NCI-H748 (cell line): ENCODE measurements at regions not wholly inside any gene's neighbourhood (a gene's known extent, or its start where the extent isn't known, plus 50 kb on each side); places are given as distances from the start of the nearest gene placed in this dataset.

Source experiments
- DNase-seq: peaks from one replicate; lab custom pipeline; 2025; ENCODE audit not compliant: unreplicated experiment; lab: John Stamatoyannopoulos, UW

DNA sequence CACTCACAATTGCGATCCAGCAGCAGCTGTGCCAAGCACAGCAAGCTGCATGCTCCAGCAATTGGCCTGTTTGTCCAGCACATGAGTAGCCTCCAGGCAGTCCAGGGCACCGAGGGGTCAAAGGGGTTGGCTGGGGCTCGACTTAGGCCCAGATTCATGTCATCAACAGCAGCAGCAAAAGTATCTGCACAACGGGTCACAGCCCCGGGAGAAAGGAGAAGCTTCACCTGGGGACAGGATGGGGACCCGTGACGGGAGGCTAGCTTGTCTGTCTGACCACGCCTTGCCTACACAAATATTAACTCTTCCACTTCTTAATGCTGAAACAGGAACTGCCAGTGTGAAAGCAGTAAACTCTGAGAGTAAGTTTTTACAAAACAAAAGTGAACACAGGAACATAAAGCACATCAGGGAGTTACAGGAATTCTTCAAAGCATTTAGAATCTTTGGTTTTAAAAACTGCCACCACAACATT lies 191.2 kb downstream of the PIK3R1 start:
- peak; percentile 69 for DNase-seq

DNA sequence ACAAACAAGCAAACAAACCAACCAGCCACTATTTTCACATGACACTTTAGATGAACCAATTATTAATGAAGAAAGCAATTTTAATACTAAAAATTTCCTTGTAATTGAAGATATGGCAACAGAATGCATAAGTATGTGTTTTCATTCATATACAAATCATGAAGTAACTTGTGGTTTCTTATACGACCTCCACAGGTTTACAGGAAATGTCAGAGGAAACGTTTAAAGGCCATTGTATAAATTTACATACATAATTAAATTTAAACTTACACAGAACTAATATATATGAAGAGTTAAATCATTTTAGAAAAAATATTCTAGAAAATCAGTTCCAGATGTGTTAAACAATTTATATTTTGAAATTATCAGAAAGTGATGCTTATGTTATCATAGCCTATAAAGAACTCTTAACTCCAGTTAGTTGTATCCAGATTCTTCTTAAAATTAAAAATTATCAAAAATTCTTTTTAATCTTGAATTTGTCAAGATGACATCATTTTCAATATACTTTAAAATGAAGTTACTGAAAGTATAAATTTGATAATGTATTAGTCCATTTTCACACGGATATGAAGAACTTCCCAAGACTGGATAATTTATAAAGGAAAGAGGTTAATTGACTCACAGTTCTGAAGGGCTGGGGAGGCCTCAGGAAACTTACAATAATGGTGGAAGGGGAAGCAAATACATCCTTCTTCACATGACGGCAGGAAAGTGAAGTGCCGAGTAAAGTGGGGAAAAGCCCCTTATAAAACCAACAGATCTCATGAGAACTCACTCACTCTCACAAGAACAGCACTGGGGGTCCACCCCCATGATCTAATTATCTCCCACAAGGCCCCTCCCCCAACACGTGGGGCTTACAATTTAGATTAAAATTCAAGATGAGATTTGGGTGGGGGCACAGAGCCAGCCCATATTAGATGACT lies 192.0 kb downstream of the PIK3R1 start:
- DNase-seq: no peak

DNA sequence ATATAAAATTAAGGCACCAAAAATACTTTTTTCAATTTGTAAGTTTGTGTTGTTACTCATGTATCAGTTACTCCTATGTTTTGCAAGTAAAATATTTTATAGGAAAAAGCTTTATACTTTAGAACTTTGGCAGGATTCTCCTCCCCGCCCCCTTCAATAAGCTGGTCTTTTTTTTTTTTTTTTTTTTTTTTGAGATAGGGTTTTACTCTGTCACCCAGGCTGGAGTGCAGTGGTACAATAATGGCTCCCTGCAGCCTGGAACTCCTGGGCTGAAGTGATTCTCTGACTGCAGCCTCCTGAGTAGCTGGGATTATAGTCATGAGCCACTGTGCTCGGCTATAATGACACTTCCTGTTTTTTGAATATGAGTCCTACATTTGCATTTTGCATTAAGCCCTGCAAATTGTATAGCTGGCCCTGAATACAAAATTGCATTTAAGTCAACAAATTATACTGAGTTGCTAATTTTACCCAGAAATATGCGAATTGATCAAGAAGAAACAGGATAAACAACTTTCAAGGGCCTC lies 192.9 kb downstream of the PIK3R1 start:
- no peak for DNase-seq

DNA sequence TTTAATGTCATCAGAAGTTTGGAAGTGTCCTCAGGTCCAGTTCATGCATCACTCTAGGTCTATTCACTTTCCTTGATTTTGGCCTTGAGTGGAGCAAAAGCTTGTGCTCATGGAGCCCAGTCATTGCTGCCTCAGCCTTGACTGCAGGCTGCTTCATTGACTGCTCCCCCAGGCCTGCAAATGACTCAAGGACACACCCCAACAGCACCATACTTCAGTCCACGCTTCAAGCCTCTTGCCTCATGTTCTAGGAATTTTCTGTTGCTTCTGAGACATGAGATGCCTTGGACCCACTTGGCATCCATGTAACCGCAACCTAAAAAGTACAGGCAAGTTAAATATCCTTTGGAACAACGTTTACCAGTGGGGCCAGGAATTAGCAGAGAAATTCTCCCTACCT lies 193.7 kb downstream of the PIK3R1 start:
- no peak for DNase-seq

DNA sequence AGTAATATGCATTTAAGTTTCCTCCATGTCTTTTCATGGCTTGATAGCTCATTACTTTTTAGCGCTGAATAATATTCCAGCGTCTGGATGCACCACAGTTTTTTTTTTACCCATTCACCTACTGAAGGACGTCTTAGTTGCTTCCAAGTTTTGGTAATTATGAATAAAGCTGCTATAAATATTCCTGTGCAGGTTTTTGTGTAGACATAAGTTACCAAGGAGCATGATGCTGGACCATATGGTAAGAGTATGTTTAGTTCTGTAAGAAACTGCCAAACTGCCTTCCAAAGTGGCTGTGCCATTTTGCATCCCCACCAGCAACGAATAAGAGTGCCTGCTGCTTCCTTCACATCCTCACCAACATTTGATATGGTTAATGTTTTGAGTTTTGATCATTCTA lies 195.6 kb downstream of the PIK3R1 start:
- no peak for DNase-seq

DNA sequence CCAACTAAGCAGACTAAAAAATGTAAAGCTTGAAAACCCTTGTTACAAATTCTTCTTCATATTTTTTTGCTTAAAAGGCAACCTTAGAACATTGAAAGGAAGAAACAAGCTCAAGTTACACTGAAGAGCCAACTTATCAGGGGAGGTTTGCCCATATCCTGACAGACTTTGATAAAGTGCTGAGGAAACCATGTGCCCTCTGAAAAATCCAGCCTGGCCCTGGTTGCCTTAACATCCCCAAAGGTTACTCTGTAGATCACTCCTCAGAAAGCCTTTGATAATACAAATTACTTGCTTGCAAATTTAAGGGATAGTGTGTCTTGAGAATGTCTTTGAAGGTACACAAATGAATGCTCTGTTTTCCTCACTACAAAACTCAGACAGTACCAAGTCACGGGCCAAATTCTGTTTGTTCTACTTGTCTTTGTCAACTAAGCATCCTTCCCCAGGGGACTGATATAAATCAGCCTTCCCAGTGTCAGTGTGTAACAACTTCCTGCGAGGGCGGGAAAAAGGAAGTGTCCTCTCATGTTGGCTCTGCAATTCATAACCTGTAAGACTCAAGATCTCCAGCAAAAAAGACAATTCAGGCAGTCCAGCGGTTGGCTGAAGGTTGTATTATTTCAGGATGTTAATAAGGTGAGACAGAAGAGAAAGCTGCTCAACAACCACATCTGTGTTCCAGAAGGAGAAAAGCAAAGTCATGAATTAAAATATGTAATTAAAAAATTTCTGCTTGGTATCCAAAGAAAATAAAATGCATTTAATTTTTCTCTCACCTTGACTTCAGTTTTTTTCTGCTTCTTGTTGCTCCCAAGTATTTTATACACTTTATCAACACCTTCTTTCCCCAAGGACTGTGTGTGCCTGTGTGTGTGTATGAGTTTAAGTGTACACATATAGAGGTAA lies 199.9 kb downstream of the PIK3R1 start:
- DNase-seq: peak; percentile 18

DNA sequence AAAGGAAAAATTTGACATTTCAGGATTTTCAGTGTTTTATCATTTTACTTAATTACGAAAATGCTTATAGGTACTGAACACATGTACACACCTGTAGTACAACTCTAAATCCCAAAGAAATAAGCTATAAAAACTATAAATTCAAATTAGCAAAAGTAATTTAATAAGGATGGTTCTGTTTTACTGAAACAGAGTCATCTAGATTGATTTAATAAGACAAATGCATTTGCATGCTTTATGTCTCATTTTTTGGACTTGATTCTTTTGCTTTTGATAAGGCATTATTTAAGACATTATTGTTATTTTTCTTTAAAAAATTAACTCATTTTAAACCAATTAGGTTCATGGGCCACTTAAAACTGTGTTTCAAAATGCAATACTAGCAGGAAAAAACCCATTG lies 201.2 kb downstream of the PIK3R1 start:
- no peak for DNase-seq

DNA sequence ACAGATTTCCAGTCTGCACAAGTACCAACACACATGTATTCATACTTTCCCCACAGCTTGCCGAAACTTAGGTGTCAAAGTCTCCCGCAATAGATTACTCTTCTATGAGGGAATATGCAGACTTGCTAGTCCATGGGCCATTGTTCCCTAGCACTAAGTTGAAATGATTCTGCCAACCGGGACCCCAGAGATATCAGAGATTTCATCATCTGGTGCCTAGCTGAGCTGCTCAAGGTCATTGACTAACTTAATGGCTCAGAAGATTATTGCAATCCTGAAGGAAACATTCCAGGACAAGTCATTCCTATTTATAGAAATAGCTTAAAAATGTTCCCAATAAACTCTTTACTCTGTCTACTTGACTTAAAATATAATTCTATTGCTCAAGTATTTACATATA lies 202.6 kb downstream of the PIK3R1 start:
- no peak for DNase-seq

DNA sequence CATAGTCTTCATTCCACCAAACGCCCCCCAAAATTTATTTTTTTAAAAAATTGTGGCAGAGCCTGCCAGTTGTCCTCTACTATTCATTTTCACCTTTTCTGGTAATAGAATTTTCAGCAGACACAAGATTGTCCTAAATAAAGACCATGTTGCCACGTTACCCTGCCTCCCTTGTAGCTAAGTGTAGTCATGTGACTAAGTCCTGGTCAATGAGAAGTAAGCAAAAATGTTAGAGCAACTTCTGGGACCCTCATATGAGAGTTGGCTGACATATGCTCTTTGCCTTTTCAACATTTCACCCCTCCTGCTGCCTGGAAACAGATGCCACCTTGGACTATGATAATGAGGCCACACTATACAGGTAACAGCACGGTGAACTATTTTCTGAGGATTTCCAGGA lies 203.1 kb downstream of the PIK3R1 start:
- no peak for DNase-seq

DNA sequence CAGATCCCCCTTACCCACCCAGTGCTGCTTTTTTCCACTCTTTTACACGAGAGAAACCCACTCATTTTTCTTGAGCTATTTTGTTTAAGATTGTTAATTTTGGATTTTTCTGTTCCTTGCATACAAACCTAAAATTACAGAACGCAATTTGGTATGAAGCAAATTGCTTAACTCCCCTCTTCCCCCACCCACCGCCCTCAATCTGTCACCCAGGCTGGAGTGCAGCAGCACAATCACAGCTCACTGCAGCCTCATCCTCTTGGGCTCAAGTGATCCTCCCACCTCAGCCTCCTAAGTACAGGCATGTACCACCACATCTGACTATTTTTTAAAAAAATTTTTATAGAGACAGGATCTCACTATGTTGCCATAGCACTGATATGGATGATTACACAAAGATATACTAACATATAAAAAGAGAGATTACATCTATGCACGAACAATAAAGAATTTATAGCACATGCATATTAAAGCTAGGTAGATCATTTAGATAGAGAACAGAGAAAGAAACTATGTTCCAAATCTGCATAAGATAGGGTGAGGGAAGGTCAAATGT lies 203.6 kb downstream of the PIK3R1 start:
- DNase-seq: no peak

DNA sequence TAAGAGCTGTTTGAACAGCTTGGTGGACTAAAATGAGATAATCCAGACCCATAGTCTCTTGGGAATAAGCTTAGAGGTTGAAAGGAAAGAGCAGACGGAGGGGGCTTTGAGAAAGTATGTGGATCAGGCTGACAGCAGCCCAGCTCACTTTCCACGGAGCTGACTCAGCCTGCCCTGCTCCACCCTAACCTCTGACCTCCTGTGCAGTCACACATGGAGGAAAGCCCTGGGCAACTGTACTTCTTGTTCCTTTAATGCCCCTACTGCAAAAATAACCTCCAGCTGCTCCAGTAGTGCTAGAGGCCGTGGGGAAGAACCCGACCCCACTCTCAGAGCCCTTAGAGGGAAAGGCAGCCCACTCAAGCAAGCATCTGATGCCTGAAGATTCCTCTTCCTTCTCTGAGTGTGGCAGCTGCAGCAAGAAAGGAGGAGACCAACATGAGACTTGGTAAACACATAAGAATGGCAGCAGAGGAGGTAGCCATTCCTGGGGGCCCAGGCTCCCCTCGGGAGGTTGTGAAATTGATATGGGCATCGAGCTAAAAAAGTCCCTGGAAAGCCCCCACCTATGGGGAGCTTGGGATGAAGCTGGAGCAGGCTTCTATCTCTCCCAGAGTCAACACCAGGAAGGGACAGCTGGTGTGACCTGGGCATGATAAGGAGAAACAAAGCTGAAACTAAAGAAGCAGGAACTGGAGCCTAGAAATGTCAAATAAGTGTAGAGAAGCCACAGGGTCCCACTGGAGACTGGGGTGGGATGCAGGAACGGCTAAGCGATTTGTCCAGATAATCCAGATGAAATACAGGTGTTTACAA lies 204.3 kb downstream of the PIK3R1 start:
- DNase-seq: no peak

DNA sequence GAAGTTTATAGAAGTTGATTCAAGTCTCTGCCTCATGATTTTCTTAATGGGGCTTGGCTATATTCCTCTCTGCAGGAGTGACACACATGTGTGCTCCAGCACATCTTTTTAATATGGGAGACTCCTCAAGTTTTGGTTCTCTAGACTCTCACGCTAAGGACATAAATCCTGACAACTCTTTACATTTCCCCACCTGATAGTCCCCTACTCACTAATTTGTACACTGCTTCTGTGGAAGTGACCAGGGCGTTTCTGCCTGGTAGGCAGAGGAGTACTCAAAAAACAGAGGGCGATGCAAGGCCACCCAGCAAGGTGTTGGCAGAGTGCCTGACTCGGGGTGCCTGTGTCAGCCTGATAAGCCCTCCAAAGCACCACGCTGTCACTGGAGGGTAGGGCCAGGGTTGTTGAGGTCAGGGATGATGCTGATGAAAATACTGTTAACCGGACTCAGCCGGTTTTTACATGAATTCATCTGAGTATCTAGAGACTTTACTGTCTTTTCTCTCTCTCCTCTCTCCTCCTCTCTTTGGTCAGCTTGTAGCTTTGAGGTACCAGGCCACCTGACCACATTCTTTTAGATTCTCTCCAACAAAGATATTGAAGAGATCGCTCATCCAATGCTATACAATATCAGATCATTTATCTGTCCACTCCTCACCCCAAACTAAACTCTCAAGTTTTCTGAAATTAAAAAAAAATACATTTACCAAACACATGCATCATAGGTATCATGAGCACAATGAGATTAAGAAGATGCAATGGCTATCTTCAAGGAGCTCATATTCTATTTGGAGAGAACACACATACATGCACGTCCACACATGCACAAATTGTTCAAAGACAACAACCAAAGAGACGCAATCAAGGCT lies 205.2 kb downstream of the PIK3R1 start:
- no peak for DNase-seq

DNA sequence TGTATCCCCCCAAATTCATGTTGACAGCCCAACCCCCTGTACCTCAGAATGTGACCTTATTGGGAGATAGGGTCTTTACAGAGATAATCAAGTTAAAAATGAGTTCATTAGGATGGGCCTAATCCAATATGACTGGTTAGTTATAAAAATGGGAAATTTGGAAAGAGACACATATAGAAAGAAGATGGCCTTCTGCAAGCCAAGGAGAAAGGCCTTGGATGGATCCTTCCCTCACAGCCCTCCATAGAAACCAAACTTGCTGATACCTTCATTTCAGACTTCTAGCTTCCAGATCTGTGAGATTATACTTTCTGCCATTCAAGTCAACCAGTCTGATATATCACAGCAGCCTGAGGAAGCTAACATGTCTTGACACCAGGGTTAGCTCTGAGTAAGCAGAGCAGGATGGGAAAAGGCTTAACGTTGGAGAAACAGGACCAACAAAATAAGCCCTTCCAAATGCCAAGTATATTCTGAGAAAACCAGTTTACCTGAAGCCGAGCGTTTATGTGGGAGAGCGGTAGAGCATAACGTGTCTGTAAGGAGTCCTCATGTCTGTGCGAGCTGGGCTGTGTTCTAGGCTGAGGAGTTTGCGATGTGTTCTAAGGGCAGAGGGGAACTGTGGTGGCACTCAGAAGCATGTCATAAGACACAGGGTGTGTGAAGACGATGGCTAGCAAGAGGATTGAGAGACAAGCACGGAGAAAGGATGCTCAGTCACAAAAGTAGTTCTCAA lies 206.1 kb downstream of the PIK3R1 start:
- no peak for DNase-seq

DNA sequence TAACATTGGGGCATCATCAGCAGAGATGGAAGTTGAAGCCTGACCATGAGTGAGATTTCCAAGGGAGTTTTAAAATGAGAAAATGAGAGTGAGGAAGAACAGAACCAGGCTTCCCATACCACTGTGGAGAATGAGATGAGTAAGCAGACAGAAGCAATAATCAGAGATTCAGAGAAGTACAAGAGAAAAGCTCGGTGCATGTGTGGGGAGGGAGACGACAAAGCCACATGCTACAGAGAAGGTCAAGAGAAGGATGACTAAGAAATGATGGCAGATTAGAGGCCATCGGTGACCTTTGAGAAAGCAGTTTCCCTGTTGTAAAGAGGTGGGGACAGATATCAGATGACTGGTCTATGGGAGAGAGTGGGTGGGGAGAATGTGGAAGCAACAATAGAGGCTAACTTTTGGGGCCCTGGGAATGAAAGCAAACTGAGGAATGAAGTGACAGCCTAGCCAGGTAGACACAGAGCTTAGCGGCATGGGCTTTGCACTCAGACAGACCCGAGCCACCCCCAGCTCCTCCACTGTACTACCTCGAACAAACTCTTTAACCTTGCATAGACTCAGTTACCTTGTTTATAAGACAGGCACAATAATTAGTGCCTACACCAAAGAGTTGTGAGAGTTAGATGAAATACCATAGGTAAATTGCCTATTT lies 207.7 kb downstream of the PIK3R1 start:
- DNase-seq: no peak

DNA sequence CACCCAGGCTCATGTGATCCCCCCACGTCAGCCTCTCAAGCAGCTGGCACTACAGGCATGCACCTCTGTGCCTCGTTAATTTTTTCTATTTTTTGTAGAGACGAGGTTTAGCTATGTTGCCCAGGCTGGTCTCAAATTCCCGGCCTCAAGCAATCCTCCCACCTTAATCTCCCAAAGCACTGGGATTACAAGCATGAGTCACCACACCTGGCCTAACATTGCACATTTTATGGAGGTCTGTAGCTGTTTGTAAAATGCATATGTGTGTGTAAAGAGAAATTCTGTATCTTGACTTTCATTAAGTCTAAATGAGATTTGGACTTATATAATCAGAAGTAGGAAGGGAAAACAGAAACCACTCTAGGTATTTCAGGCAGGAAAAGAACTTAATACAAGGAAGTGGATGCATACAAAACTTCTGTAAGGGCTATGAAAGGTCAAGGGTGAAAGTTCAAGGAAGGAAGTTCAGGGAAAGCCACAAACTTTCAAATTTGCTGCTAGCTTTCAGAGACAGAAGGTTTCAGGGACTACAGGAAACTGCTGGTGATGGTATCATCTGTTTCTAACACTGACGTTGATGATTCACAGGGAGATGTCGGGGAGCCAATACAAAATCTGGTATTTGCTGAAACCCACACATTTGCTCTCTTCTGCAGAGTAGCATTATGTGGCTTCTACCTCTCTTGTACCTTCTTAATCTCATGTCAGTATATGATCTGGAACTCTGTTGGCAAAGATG lies 209.4 kb downstream of the PIK3R1 start:
- no peak for DNase-seq

DNA sequence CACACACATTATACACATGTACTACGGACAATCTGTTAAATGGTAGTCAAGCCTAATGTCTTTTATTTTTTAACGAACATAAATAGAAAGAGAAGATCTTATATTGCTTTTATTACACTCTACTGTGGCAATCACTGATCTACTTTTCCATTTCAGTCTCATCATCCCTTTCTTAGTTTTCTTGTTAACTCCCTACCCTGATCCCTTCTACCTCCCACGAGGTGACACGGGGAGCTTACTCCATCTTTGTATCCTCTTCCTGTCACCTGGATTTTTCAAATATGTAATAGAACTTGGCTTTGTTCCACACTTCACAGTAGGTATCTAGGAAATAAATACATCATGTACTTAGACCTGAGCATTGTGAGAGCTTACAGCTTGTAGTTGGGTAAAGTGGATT lies 211.0 kb downstream of the PIK3R1 start:
- peak; percentile 44 for DNase-seq

DNA sequence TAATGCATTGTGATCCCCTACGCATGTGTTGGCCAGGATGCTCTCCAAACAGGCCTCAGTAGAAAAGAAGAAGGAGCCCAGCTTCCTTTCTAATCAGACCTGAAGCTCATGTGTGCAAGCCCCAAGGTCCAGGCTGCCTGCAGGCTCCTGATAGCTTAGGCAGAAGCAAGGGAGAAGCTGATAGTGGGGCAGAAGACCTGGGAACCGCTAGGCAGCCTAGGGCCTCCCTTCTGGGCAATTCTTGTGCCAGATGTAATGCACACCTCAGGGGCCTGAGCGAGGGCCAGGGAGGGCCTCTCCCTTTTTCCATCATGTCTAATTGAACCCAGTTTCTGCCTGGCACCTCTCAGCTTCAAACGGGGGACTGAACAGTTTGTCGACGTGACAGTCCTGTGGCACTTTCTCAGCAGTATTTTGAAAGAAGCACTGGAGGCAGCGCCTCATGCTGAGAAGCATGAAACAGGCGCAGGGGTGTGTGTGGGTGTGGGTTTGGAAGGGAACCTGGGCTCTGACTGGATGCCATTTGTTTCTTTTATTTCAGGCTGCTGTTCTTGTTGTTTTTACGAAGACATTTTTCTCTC lies 212.8 kb downstream of the PIK3R1 start:
- no peak for DNase-seq
